GM10266 (cell line): ENCODE measurements at regions not wholly inside any gene's neighbourhood (a gene's known extent, or its start where the extent isn't known, plus 50 kb on each side); places are given as distances from the start of the nearest gene placed in this dataset.

Experiments used
- DNase-seq: peaks from one replicate; pipeline ENCODE4 v3.0.0; 2012; ENCODE audit errors: extremely low spot score
- CTCF ChIP-seq: IDR thresholded peaks from 2 replicates; pipeline ENCODE4 v1.5.1; 2012; ENCODE audit warnings: mild to moderate bottlenecking, low read depth; ENCODE audit not compliant: control insufficient read depth, insufficient read depth; ENCODE audit errors: missing control alignments

GRCh38 chr7:88681682-88682081 is 77.8 kb upstream of the ZNF804B start:
- no peak for TF ChIP-seq CTCF
- no peak for DNase-seq

- TF ChIP-seq CTCF = no peak
- DNase-seq = no peak
These were observed 89.0 kb upstream of the ZNF804B start for GRCh38 chr7:88670536-88670935.

GRCh38 chr7:88669913-88670312 is 89.6 kb upstream of the ZNF804B start:
- no peak for DNase-seq
- TF ChIP-seq CTCF = no peak

DNA sequence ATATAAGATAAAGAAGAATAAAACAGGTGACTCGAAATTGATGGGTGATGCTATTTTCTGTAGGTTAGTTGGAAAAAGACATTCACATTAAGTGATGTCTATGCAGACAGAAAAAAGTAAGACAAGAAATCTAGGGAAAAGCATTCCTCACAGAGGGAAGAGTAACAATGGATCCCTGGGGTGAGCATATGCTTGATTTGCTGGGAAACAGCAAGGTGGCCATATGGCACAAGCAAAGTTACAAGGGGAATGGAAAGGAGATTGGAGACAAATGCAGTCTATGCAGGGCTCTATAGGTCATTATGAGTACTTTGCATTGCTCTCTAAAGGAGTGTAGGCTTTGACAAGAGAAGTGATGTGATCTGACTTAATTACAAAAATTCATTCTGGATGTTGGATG is 90.9 kb upstream of the ZNF804B start:
- no peak for TF ChIP-seq CTCF
- DNase-seq = no peak

DNA sequence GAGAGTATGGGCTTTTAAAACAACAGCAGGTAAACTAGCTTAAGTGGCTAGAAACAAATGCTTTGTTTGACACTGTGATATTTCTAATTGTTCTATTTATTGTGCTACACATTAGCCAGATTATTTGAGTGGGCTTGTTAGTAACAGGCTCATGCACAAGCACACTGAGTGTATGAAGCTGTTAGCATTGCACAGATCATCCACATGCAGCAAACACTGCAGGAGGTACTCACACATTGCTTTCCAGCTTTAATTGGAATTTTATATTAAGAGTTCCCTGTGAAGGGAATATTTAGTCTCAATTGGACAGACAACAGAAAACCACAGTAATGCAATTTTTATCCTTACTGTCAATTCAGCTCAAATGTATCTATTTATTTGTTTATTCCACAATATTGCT is 92.9 kb upstream of the ZNF804B start:
- TF ChIP-seq CTCF = no peak
- no peak for DNase-seq

- no peak for DNase-seq
- TF ChIP-seq CTCF = no peak
These were observed 93.5 kb upstream of the ZNF804B start for GRCh38 chr7:88665892-88666514.

- no peak for TF ChIP-seq CTCF
- no peak for DNase-seq
These were observed 94.8 kb upstream of the ZNF804B start for GRCh38 chr7:88664630-88665233.
